HG03442 (cell line): ENCODE measurements at regions not wholly inside any gene's neighbourhood (a gene's known extent, or its start where the extent isn't known, plus 50 kb on each side); places are given as distances from the start of the nearest gene placed in this dataset.
"Not testable (repeated sequence)": the region's sequence is repeated elsewhere in the genome, so short reads cannot be mapped to it uniquely, and the experiment has no call there.

Experiments
- ATAC-seq: cut with Tn5 transposase; IDR thresholded peaks from one replicate; pipeline ENCODE4 v1.9.1; 2021; ENCODE audit warnings: mild to moderate bottlenecking, moderate library complexity; ENCODE audit not compliant: unreplicated experiment

DNA sequence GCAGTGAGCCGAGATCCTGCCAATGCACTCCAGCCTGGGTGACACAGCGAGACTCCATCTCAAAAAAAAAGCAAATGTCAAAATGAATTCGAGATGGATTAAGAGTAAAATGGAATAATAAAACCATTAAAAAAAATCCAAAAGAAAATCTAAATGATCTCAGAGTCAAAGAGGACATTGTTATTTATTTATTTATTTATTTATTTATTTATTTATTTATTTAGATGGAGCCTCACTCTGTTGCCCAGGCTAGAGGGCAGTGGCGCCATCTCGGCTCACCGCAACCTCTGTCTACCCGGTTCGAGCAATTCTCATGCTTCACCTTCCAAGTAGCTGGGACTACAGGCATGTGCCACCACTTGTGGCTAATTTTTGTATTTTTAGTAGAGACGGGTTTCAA lies 349.2 kb downstream of the ANKRD30A start:
- no peak for ATAC-seq

DNA sequence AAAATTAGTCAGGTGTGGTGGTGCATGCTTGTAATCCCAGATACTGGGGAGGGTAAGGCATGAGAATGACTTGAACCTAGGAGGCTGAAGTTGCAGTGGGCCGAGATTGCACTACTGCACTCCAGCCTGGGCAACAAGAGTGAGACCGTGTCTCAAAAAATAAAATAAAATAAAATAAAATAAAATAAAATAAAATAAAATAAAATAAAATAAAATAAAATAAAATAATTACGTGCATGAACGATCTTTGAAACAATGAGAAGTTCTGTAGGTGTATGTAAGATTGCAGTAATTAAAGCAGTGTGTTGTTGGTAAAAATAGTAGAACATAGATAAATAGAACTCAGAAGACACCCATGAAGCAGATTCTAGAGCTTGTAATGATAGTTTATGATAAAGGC lies 348.5 kb downstream of the ANKRD30A start:
- no peak for ATAC-seq

DNA sequence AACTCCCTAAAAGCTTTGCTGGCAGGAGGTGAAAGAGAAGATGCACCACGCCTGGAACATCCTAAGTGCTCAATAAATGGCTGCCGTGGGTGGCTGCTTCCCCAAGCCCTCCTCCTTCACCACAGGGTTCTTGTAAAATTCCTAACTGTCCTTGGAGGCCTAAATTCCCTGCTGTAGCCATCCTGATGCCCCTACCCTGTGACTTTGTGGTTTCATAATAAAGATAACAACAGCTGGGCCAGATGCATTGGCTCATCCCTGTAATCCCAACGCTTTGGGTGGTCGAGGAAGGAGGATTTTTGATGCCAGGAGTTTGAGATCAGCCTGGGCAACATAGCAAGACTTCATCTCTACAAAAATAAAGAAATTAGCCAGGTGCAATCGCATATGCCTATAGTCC lies 341.8 kb downstream of the ANKRD30A start:
- no peak for ATAC-seq

DNA sequence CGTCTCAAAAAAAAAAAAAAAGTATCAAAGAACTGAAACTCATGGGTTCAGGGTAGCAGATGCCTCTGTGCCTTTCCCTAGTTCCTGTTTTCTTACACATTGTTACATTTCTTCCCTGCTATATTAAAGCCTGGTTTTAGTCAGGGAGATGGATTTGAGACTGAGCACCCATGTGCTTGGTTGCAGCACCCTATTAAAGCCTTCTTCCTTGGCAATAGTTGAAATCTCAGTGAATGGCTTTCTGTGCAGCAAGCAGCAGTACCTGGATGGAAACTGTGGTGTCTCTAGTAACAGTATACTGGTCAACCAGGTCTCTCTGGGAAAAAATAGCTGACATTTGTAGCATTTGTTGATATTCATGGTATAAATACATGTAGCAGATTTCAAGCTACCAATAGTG lies 331.1 kb downstream of the ANKRD30A start:
- ATAC-seq: no peak

- ATAC-seq: no peak
Observed at GRCh38 chr10:37448161-37448560, 322.8 kb downstream of the ANKRD30A start.

GRCh38 chr10:37442882-37443281 lies 317.5 kb downstream of the ANKRD30A start:
- no peak for ATAC-seq

- not testable (repeated sequence) for ATAC-seq
Observed at GRCh38 chr10:37441224-37441623, 315.8 kb downstream of the ANKRD30A start.

GRCh38 chr10:37439826-37440225 lies 314.4 kb downstream of the ANKRD30A start:
- no peak for ATAC-seq

DNA sequence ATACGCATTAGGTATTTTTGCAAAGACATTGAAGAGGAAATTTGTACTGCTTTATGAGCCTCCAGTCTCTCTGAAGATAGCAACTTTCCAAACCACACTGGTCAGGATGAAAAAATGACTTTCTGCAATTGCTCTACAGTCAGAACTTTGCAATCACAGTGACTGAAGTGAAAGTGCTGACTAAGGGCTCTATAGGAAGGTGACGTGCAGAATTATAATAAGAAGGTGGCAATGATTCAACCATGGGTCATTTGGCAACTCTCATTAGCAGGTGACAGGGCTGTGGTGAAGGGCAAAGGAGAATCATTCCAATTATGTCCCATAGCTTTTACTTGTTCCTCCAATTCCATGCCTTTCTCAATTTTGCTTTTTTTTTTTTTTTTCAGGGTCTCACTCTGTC lies 311.0 kb downstream of the ANKRD30A start:
- no peak for ATAC-seq

DNA sequence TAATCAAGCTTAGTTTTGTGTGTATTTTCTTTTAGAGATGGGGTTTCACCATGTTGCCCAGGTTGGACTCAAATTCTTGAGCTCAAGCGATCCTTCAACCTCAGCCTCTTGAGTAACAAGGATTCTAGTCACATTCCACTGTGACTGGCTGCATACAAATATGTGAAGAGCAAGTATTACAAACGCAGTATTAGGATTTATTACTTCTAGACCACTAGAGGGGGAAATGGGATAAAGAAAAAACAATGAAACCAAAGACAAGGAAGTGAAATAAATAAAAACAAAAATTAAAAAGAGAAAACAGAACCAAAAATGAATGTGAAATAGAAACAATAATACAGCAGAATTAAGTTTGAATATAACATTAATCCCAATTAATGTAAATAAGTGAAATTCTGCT lies 308.7 kb downstream of the ANKRD30A start:
- ATAC-seq: no peak
